Adrenal gland (tissue), 9 donors: ENCODE measurements at regions not wholly inside any gene's neighbourhood (a gene's known extent, or its start where the extent isn't known, plus 50 kb on each side); places are given as distances from the start of the nearest gene placed in this dataset.

Experiments
- DNase-seq, 7 donors: peaks; one replicate each; pipeline ENCODE4 v3.0.0-alpha.2; 2019 to 2020
- H3K27ac ChIP-seq, 5 donors: fragments of 200-600 bp; sonication (generic) in 4 of 5; 1 replicate in 3 of 5; 2 replicates in 2 of 5; pipeline versions ENCODE4 v1.5.1 to v1.8.0; 2016 to 2020; ENCODE audit warnings: mild to moderate bottlenecking in 1 of 5
- H3K27me3 ChIP-seq: fragments of 200-600 bp; 2 replicates; pipeline ENCODE4 v1.8.0; 2021
- H3K36me3 ChIP-seq, 2 donors: fragments of 200-600 bp; replicated peaks in 1 of 2; 1 replicate in 1 of 2; 2 replicates in 1 of 2; pipeline versions ENCODE4 v1.5.1 to v1.8.0; 2018 to 2022
- H3K4me1 ChIP-seq, 2 donors: fragments of 200-600 bp; replicated peaks in 1 of 2; 1 replicate in 1 of 2; 2 replicates in 1 of 2; pipeline versions ENCODE4 v1.5.1 to v1.8.0; 2018 to 2021
- H3K4me3 ChIP-seq, 4 donors: fragments of 200-600 bp; sonication (generic) in 3 of 4; one replicate each; pipeline ENCODE4 v1.5.1; 2016 to 2018
- H3K9me3 ChIP-seq, 3 donors: fragments of 200-600 bp; sonication (generic) in 1 of 3; replicated peaks in 1 of 3; 1 replicate in 2 of 3; 2 replicates in 1 of 3; pipeline versions ENCODE4 v1.5.1 to v1.8.0; 2016 to 2021
- POLR2A ChIP-seq, 2 donors: fragments of 450-650 bp; IDR thresholded peaks; one replicate each; pipeline ENCODE4 v1.6.1; 2017; ENCODE audit warnings: antibody characterized with exemption in 2 of 2, mild to moderate bottlenecking in 2 of 2, moderate library complexity in 1 of 2
- WGBS, 4 donors: extraction: QIAGEN DNeasy Blood & Tissue Kit in 2 of 4; methylation state at CpG; one replicate each; pipeline versions ENCODE4 v1.1.5 to v1.1.7; 2013 to 2017; 5-methylcytosine and 5-hydroxymethylcytosine counted together
- intact Hi-C, 2 donors: fragments of 100-400 bp; cut with DNase I; formaldehyde crosslinking; loops; one replicate each; pipeline versions ENCODE4 v1.14.1 to v1.15.0; 2022 to 2023
- TF ChIP-seq, protein P1 (sequence below), 6 experiments: fragments of 450-650 bp in 4 of 6; fragments of 200-600 bp in 2 of 6; sonication (generic) in 1 of 6; IDR thresholded peaks; 1 replicate in 5 of 6; 2 replicates in 1 of 6; pipeline versions ENCODE4 v1.5.1 to v1.8.0; 2016 to 2021; ENCODE audit warnings: antibody characterized with exemption in 6 of 6, mild to moderate bottlenecking in 2 of 6, moderate library complexity in 1 of 6
- donor health status: healthy with polysubstance abuse.
- donor health status: Bipolar disorder and iron deficiency.
- donor health status: DM: yes; HTN: yes; CAD: no.
- donor health status: DM: no; HTN: no; CAD: no.
- donor health status: DM: no; HTN: no; CAD: no.

- Histone ChIP-seq H3K9me3 (no peaks in the 10 kb centered on the region), H3K36me3 (no peaks in the 10 kb centered on the region), H3K4me1 (no peaks in the 10 kb centered on the region), H3K27me3 (no peaks in the 10 kb centered on the region), H3K4me3 (no peak overlapping the region), H3K27ac (no peak overlapping the region)
- TF ChIP-seq, protein P1, sequence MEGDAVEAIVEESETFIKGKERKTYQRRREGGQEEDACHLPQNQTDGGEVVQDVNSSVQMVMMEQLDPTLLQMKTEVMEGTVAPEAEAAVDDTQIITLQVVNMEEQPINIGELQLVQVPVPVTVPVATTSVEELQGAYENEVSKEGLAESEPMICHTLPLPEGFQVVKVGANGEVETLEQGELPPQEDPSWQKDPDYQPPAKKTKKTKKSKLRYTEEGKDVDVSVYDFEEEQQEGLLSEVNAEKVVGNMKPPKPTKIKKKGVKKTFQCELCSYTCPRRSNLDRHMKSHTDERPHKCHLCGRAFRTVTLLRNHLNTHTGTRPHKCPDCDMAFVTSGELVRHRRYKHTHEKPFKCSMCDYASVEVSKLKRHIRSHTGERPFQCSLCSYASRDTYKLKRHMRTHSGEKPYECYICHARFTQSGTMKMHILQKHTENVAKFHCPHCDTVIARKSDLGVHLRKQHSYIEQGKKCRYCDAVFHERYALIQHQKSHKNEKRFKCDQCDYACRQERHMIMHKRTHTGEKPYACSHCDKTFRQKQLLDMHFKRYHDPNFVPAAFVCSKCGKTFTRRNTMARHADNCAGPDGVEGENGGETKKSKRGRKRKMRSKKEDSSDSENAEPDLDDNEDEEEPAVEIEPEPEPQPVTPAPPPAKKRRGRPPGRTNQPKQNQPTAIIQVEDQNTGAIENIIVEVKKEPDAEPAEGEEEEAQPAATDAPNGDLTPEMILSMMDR (IDR thresholded peaks at IDR 0.05), result no peak
- no peak for TF ChIP-seq POLR2A (IDR thresholded peaks at IDR 0.05)
- 67 to 83% (median 70%) methylated on average over 2 of the region's 2 CpGs for WGBS, 4 donors
- intact Hi-C loops, result no loop called here
- DNase-seq, result no peak
Observed at GRCh38 chr5:68762201-68762600, 331.6 kb upstream of the SLC30A5 start.

DNA sequence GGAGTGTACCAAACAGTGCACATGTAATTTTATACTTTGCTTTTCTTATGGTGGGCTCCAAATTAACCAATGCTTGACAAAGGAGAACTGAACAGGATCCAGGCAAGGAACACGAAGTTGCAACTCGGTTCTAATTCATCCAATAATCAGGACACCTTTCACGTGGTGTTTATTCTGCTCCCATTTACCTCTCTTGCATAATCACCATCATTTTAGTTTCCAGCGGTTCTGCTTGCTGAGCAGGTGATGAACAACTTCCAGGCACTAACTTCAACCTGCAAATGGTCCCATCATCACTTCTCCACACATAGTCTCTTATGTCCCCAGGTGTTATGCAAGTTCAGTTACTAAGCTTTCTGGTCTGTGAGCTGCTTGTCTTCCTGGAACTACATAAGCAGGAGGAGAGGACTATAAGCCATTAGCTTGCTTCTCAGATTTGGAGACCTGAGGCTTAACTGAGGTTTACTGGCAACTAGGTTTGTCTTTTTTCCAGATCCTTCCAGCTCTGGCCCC is 326.8 kb upstream of the SLC30A5 start:
- WGBS, 4 donors, result 82 to 86% (median 85%) methylated on average over 4 of the region's 4 CpGs
- TF ChIP-seq, protein P1 (IDR thresholded peaks at IDR 0.05), result no peak
- no peak for TF ChIP-seq POLR2A (IDR thresholded peaks at IDR 0.05)
- no peak for DNase-seq
- Histone ChIP-seq H3K27ac (no peak overlapping the region), H3K4me1 (no peaks in the 10 kb centered on the region), H3K9me3 (no peaks in the 10 kb centered on the region), H3K36me3 (no peaks in the 10 kb centered on the region), H3K27me3 (no peaks in the 10 kb centered on the region), H3K4me3 (no peak overlapping the region)
- intact Hi-C loops, result no loop called here

DNA sequence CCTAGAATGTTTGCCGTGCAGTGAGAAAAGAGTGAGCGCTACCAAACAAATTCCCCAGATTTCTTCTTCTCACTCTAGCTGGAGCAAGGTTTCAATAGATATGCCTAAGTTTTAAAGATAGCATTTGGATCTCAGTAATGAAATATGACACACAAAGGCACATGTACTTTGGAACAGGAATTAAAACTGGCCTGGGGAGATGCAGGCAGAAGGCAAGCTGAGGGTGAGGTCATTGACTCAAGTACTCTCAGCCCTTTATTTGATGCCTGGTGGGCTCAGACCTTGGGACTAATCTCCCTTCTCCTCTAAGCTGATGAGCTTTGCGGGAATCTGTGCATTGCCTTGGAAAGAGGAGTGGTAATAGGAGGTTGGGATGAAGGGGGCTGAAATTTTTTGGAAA is 323.3 kb upstream of the SLC30A5 start:
- 86 to 98% (median 92%) methylated on average over 3 of the region's 3 CpGs for whole genome bisulfite sequencing, 4 donors
- no peaks in the 10 kb centered on the region for H3K36me3 ChIP-seq
- no peak for DNase-seq
- TF ChIP-seq, protein P1 (IDR thresholded peaks at IDR 0.05), result no peak
- no peak for TF ChIP-seq POLR2A (IDR thresholded peaks at IDR 0.05)
- H3K27me3 ChIP-seq, result no peaks in the 10 kb centered on the region
- intact Hi-C loops, result no loop called here
- no peaks in the 10 kb centered on the region for H3K4me1 ChIP-seq
- no peaks in the 10 kb centered on the region for H3K9me3 ChIP-seq
- no peak overlapping the region for H3K27ac ChIP-seq
- no peak overlapping the region for H3K4me3 ChIP-seq

DNA sequence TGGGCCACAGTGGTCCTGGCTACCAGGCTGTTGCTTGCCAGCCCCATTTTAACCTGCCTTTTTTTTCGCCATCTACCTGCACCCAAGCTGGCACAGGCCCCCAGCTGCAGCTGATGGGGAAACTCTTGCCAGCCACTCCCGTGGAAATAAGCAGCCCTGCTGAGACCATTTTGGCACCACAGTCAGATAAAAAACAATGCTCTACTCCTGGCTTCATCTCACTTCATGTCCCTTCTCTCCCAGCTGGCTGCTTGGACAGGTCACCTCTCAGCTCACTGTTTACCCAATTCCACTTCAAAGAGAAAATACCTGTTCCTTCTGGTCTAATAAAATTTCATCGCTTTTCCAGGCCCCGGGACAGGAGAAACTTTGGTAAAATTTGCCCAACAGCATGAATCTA is 322.6 kb upstream of the SLC30A5 start:
- Histone ChIP-seq H3K27ac (no peak overlapping the region), H3K4me3 (no peak overlapping the region), H3K27me3 (no peaks in the 10 kb centered on the region), H3K9me3 (no peaks in the 10 kb centered on the region), H3K4me1 (no peaks in the 10 kb centered on the region), H3K36me3 (no peaks in the 10 kb centered on the region)
- no peak for TF ChIP-seq POLR2A (IDR thresholded peaks at IDR 0.05)
- TF ChIP-seq, protein P1 (IDR thresholded peaks at IDR 0.05), result no peak
- intact Hi-C loops, result no loop called here
- no peak for DNase-seq
- WGBS, 4 donors, result 76 to 83% (median 81%) methylated on average over 4 of the region's 4 CpGs
